ENCODE measurements at regions not wholly inside any gene's neighbourhood (a gene's known extent, or its start where the extent isn't known, plus 50 kb on each side); places are given as distances from the start of the nearest gene placed in this dataset.

- no peak overlapping the region for H3K4me3 ChIP-seq (ENCODE audit: low read depth, poor library complexity, severe bottlenecking)
- WGBS, 2 donors, result 62 to 72% methylated on average over 4 of the region's 4 CpGs
- TF ChIP-seq POLR2A (IDR thresholded peaks at IDR 0.05) (no peak), CTCF (IDR thresholded peaks at IDR 0.05) (no peak)
- intact Hi-C loops (cut with DNase I; ENCODE audit: low total_unique reads), result no loop called here
- DNase-seq (ENCODE audit: low spot score in 2 of 2), result no peak
Observed at GRCh38 chr14:85248881-85249635, 280.9 kb upstream of the FLRT2 start.

GRCh38 chr14:85250414-85251189 lies 279.3 kb upstream of the FLRT2 start:
- WGBS, 2 donors, result 71 to 74% methylated on average over 8 of the region's 8 CpGs

GRCh38 chr14:85252011-85252410 lies 277.9 kb upstream of the FLRT2 start:
- intact Hi-C loops (cut with DNase I; ENCODE audit: low total_unique reads), result no loop called here
- TF ChIP-seq CTCF (IDR thresholded peaks at IDR 0.05), result no peak
- no peak for TF ChIP-seq POLR2A (IDR thresholded peaks at IDR 0.05)

More at GRCh38 chr14:85250414-85251189, 279.3 kb upstream of the FLRT2 start:
- TF ChIP-seq POLR2A (IDR thresholded peaks at IDR 0.05), result no peak
- no peak for TF ChIP-seq CTCF (IDR thresholded peaks at IDR 0.05)
- no peak for DNase-seq (ENCODE audit: low spot score in 2 of 2)
- H3K4me3 ChIP-seq (ENCODE audit: low read depth, poor library complexity, severe bottlenecking), result no peak overlapping the region
- intact Hi-C loops (cut with DNase I; ENCODE audit: low total_unique reads), result no loop called here

GRCh38 chr14:85254711-85255110 lies 275.2 kb upstream of the FLRT2 start:
- TF ChIP-seq POLR2A (IDR thresholded peaks at IDR 0.05) (no peak), CTCF (IDR thresholded peaks at IDR 0.05) (no peak)
- no peak for DNase-seq (ENCODE audit: low spot score in 2 of 2)
- no peak overlapping the region for H3K4me3 ChIP-seq (ENCODE audit: low read depth, poor library complexity, severe bottlenecking)
- intact Hi-C loops (cut with DNase I; ENCODE audit: low total_unique reads), result no loop called here

More at GRCh38 chr14:85252011-85252410, 277.9 kb upstream of the FLRT2 start:
- DNase-seq (ENCODE audit: low spot score in 2 of 2), result no peak
- no peak overlapping the region for H3K4me3 ChIP-seq (ENCODE audit: low read depth, poor library complexity, severe bottlenecking)
- WGBS, 2 donors, result 75 to 77% methylated on average over 1 of the region's 1 CpG

GRCh38 chr14:85257287-85257686 lies 272.7 kb upstream of the FLRT2 start:
- no peak for DNase-seq (ENCODE audit: low spot score in 2 of 2)
- intact Hi-C loops (cut with DNase I; ENCODE audit: low total_unique reads), result no loop called here
- no peak for TF ChIP-seq CTCF (IDR thresholded peaks at IDR 0.05)
- no peak for TF ChIP-seq POLR2A (IDR thresholded peaks at IDR 0.05)
- no peak overlapping the region for H3K4me3 ChIP-seq (ENCODE audit: low read depth, poor library complexity, severe bottlenecking)
